ENCODE measurements at regions not wholly inside any gene's neighbourhood (a gene's known extent, or its start where the extent isn't known, plus 50 kb on each side); places are given as distances from the start of the nearest gene placed in this dataset.

GRCh38 chr17:77654296-77654695 lies 304.2 kb upstream of the TNRC6C start:
- TF ChIP-seq POLR2AphosphoS5 (IDR thresholded peaks at IDR 0.05; ENCODE audit: low read depth, low read length), result no peak
- TF ChIP-seq TAF1 (IDR thresholded peaks at IDR 0.05; ENCODE audit: borderline replicate concordance, insufficient read depth, low read length), result no peak

All from PFSK-1 (cell line).